ENCODE measurements at regions not wholly inside any gene's neighbourhood (a gene's known extent, or its start where the extent isn't known, plus 50 kb on each side); places are given as distances from the start of the nearest gene placed in this dataset.
"Not testable (repeated sequence)": the region's sequence is repeated elsewhere in the genome, so short reads cannot be mapped to it uniquely, and the experiment has no call there.

GRCh38 chr3:87949879-87950208 lies 109.0 kb downstream of the CGGBP1 start:
- no peak for TF ChIP-seq CTCF (IDR thresholded peaks at IDR 0.05; ENCODE audit: unreplicated experiment)
- no peak for DNase-seq (ENCODE audit: low spot score)
- Mint-ChIP-seq H3K4me3 (ENCODE audit: unreplicated experiment) (no peak overlapping the region), H3K9me3 (ENCODE audit: unreplicated experiment) (no peaks in the 10 kb centered on the region), H3K27me3 (ENCODE audit: unreplicated experiment) (no peaks in the 10 kb centered on the region), H3K36me3 (ENCODE audit: low read depth, unreplicated experiment) (no peaks in the 10 kb centered on the region), H3K4me1 (ENCODE audit: unreplicated experiment) (peaks cover 6% of the 10 kb centered on the region), H3K27ac (ENCODE audit: unreplicated experiment) (no peak overlapping the region)

GRCh38 chr3:87949189-87949878 lies 109.5 kb downstream of the CGGBP1 start:
- no peaks in the 10 kb centered on the region for H3K27me3 Mint-ChIP-seq (ENCODE audit: unreplicated experiment)
- H3K27ac Mint-ChIP-seq (ENCODE audit: unreplicated experiment), result no peak overlapping the region
- H3K9me3 Mint-ChIP-seq (ENCODE audit: unreplicated experiment), result no peaks in the 10 kb centered on the region

GRCh38 chr3:87946007-87946406 lies 112.8 kb downstream of the CGGBP1 start:
- H3K4me1 Mint-ChIP-seq (ENCODE audit: unreplicated experiment); H3K27me3 Mint-ChIP-seq (ENCODE audit: unreplicated experiment); H3K36me3 Mint-ChIP-seq (ENCODE audit: low read depth, unreplicated experiment); H3K9me3 Mint-ChIP-seq (ENCODE audit: unreplicated experiment); H3K27ac Mint-ChIP-seq (ENCODE audit: unreplicated experiment); DNase-seq (ENCODE audit: low spot score); H3K4me3 Mint-ChIP-seq (ENCODE audit: unreplicated experiment): not testable (repeated sequence)

More at GRCh38 chr3:87949189-87949878, 109.5 kb downstream of the CGGBP1 start:
- no peak for TF ChIP-seq CTCF (IDR thresholded peaks at IDR 0.05; ENCODE audit: unreplicated experiment)
- no peak for DNase-seq (ENCODE audit: low spot score)
- H3K36me3 Mint-ChIP-seq (ENCODE audit: low read depth, unreplicated experiment), result no peaks in the 10 kb centered on the region
- H3K4me3 Mint-ChIP-seq (ENCODE audit: unreplicated experiment), result no peak overlapping the region
- H3K4me1 Mint-ChIP-seq (ENCODE audit: unreplicated experiment), result peaks cover 6% of the 10 kb centered on the region

- H3K4me3 Mint-ChIP-seq (ENCODE audit: unreplicated experiment); H3K27me3 Mint-ChIP-seq (ENCODE audit: unreplicated experiment); H3K9me3 Mint-ChIP-seq (ENCODE audit: unreplicated experiment); H3K4me1 Mint-ChIP-seq (ENCODE audit: unreplicated experiment); H3K27ac Mint-ChIP-seq (ENCODE audit: unreplicated experiment); DNase-seq (ENCODE audit: low spot score); H3K36me3 Mint-ChIP-seq (ENCODE audit: low read depth, unreplicated experiment): not testable (repeated sequence)
Measured at GRCh38 chr3:87942256-87942655, 116.5 kb downstream of the CGGBP1 start.

- Mint-ChIP-seq H3K4me3 (ENCODE audit: unreplicated experiment) (no peak overlapping the region), H3K27me3 (ENCODE audit: unreplicated experiment) (no peaks in the 10 kb centered on the region), H3K36me3 (ENCODE audit: low read depth, unreplicated experiment) (no peaks in the 10 kb centered on the region), H3K27ac (ENCODE audit: unreplicated experiment) (no peak overlapping the region), H3K9me3 (ENCODE audit: unreplicated experiment) (no peaks in the 10 kb centered on the region), H3K4me1 (ENCODE audit: unreplicated experiment) (no peaks in the 10 kb centered on the region)
- no peak for TF ChIP-seq CTCF (IDR thresholded peaks at IDR 0.05; ENCODE audit: unreplicated experiment)
- no peak for DNase-seq (ENCODE audit: low spot score)
Measured at GRCh38 chr3:87924485-87924884, 134.3 kb downstream of the CGGBP1 start.

GRCh38 chr3:87920549-87920948 lies 138.3 kb downstream of the CGGBP1 start:
- TF ChIP-seq CTCF (IDR thresholded peaks at IDR 0.05; ENCODE audit: unreplicated experiment), result no peak
- no peak for DNase-seq (ENCODE audit: low spot score)
- H3K27ac Mint-ChIP-seq (ENCODE audit: unreplicated experiment), result no peak overlapping the region
- H3K36me3 Mint-ChIP-seq (ENCODE audit: low read depth, unreplicated experiment), result no peaks in the 10 kb centered on the region
- no peaks in the 10 kb centered on the region for H3K9me3 Mint-ChIP-seq (ENCODE audit: unreplicated experiment)
- H3K27me3 Mint-ChIP-seq (ENCODE audit: unreplicated experiment), result no peaks in the 10 kb centered on the region
- no peak overlapping the region for H3K4me3 Mint-ChIP-seq (ENCODE audit: unreplicated experiment)
- no peaks in the 10 kb centered on the region for H3K4me1 Mint-ChIP-seq (ENCODE audit: unreplicated experiment)

All from endothelial cell (in vitro differentiated cells).